GM12878 (cell line): ENCODE measurements at regions not wholly inside any gene's neighbourhood (a gene's known extent, or its start where the extent isn't known, plus 50 kb on each side); places are given as distances from the start of the nearest gene placed in this dataset.

Experiments
- ATAC-seq: fragments of 200-7000 bp; cut with Tn5 transposase; 3 replicates; pipeline ENCODE4 v1.9.1; 2020; ENCODE audit warnings: mild to moderate bottlenecking, moderate library complexity
- BruUV-seq: library from RNA; stranded (reverse); fragments of 400-500 nt; replicated peaks from 2 replicates; lab custom pipeline; 2021; lab: Mats Ljungman, UMichigan
- CTCF ChIA-PET: fragments of 300-600 bp; sonication (Branson Sonifier 250); formaldehyde crosslinking; extraction: SDS; loops from one replicate; lab custom pipeline; 2021; ENCODE audit warnings: inconsistent platforms; lab: Yijun Ruan, JAX
- POLR2A ChIA-PET: fragments of 350-600 bp; formaldehyde crosslinking; extraction: SDS; loops from one replicate; lab custom pipeline; 2021; ENCODE audit warnings: inconsistent platforms; lab: Charles Lee
- RAD21 ChIA-PET: fragments of 300-600 bp; sonication (Branson Sonifier 250); formaldehyde crosslinking; loops from one replicate; lab custom pipeline; 2023; ENCODE audit warnings: antibody characterized with exemption; ENCODE audit not compliant: unreplicated experiment; lab: Charles Lee
- SMC1A ChIA-PET: fragments of 300-600 bp; sonication (Branson Sonifier 250); formaldehyde crosslinking; loops from one replicate; lab custom pipeline; 2023; ENCODE audit not compliant: unreplicated experiment, uncharacterized antibody; lab: Charles Lee
- DNase-seq: peaks from one replicate; pipeline ENCODE4 v3.0.0-alpha.2; 2011; ENCODE audit warnings: low read depth, low spot score
- FAIRE-seq: peaks from 3 replicates; lab custom pipeline; 2011; peaks lifted over from hg19 to GRCh38; lab: Jason Lieb, UNC
- H2AFZ ChIP-seq: 2 replicates; pipeline ENCODE4 v1.6.0; 2011; ENCODE audit warnings: low read depth, low read length, control low read depth; ENCODE audit not compliant: control insufficient read depth
- H3K27ac ChIP-seq: 2 replicates; pipeline ENCODE4 v1.5.1; 2011; ENCODE audit warnings: control low read depth; ENCODE audit not compliant: control insufficient read depth, insufficient read depth
- H3K27me3 ChIP-seq, 2 experiments: replicated peaks in 1 of 2; 2 replicates each; pipeline versions ENCODE4 v1.6.0 to v1.6.1; 2011; ENCODE audit warnings: low read length in 1 of 2; ENCODE audit not compliant: control insufficient read depth in 2 of 2, insufficient read depth in 2 of 2
- H3K36me3 ChIP-seq, 2 experiments: 2 replicates each; pipeline ENCODE4 v1.5.1; 2011; ENCODE audit warnings: low read length in 1 of 2; ENCODE audit not compliant: control insufficient read depth in 2 of 2, insufficient read depth in 2 of 2
- H3K4me1 ChIP-seq: 2 replicates; pipeline ENCODE4 v1.6.1; 2011; ENCODE audit warnings: mild to moderate bottlenecking, low read length, moderate library complexity, mixed read lengths; ENCODE audit not compliant: control insufficient read depth, insufficient read depth
- H3K4me2 ChIP-seq: 2 replicates; pipeline ENCODE4 v1.6.0; 2011; ENCODE audit warnings: control low read depth; ENCODE audit not compliant: control insufficient read depth, insufficient read depth
- H3K4me3 ChIP-seq: fragments of 200-600 bp; sonication (generic); 2 replicates; pipeline ENCODE4 v1.5.1; 2016
- H3K79me2 ChIP-seq: 2 replicates; pipeline ENCODE4 v1.6.0; 2011; ENCODE audit warnings: low read length; ENCODE audit not compliant: control insufficient read depth, insufficient read depth
- H3K9ac ChIP-seq: 2 replicates; pipeline ENCODE4 v1.8.0; 2011; ENCODE audit warnings: low read length, control low read depth, mixed read lengths; ENCODE audit not compliant: control insufficient read depth, insufficient read depth
- H3K9me3 ChIP-seq: replicated peaks from 3 replicates; pipeline ENCODE4 v1.5.1; 2011; ENCODE audit warnings: mild to moderate bottlenecking, low read length; ENCODE audit not compliant: control insufficient read depth, insufficient read depth
- H4K20me1 ChIP-seq: 2 replicates; pipeline ENCODE4 v1.6.0; 2011; ENCODE audit not compliant: control insufficient read depth, insufficient read depth
- ATF2 ChIP-seq: IDR thresholded peaks from 2 replicates; pipeline ENCODE4 v1.6.1; 2012; ENCODE audit warnings: low read length, inconsistent platforms
- CHD1 ChIP-seq: IDR thresholded peaks from 2 replicates; pipeline ENCODE4 v1.6.1; 2012; ENCODE audit warnings: low read depth, low read length, improper control_type of control experiment
- CREB1 ChIP-seq: IDR thresholded peaks from 2 replicates; pipeline ENCODE4 v1.6.1; 2012; ENCODE audit warnings: low read depth, mild to moderate bottlenecking, inconsistent platforms
- GATAD2B ChIP-seq: fragments of 450-650 bp; conservative IDR thresholded peaks from 2 replicates; pipeline ENCODE4 v1.6.1; 2017; ENCODE audit warnings: low read depth, mild to moderate bottlenecking, moderate library complexity
- HDAC6 ChIP-seq: fragments of 200-600 bp; sonication (generic); IDR thresholded peaks from one replicate; pipeline ENCODE4 v1.8.0; 2017; ENCODE audit warnings: antibody characterized with exemption; ENCODE audit not compliant: unreplicated experiment
- MAX ChIP-seq: IDR thresholded peaks from 2 replicates; pipeline ENCODE4 v1.6.1; 2012; ENCODE audit warnings: low read depth, low read length, improper control_type of control experiment
- MYB ChIP-seq: fragments of 150-350 bp; IDR thresholded peaks from 2 replicates; pipeline ENCODE4 v1.6.1; 2014; ENCODE audit warnings: mild to moderate bottlenecking, low read depth, low read length, borderline replicate concordance
- NFIC ChIP-seq: IDR thresholded peaks from 2 replicates; pipeline ENCODE4 v1.6.1; 2012; ENCODE audit warnings: low read depth, mild to moderate bottlenecking, inconsistent platforms, low read length, moderate library complexity
- NR2C2 ChIP-seq: IDR thresholded peaks from 2 replicates; pipeline ENCODE4 v1.6.1; 2011; ENCODE audit warnings: borderline replicate concordance, low read depth; ENCODE audit not compliant: control insufficient read depth, insufficient read length
- PAX5 ChIP-seq: IDR thresholded peaks from 2 replicates; pipeline ENCODE4 v1.6.1; 2011; ENCODE audit warnings: low read depth, low read length, borderline replicate concordance
- PRDM15 ChIP-seq: fragments of 450-650 bp; formaldehyde crosslinking; IDR thresholded peaks from 2 replicates; pipeline ENCODE4 v1.4.0; 2020; ENCODE audit warnings: mild to moderate bottlenecking, moderate library complexity
- SMAD5 ChIP-seq: IDR thresholded peaks from 2 replicates; pipeline ENCODE4 v1.6.1; 2016; ENCODE audit warnings: antibody characterized with exemption, low read depth
- SREBF1 ChIP-seq: IDR thresholded peaks from 2 replicates; pipeline ENCODE4 v1.6.1; 2012; ENCODE audit warnings: mild to moderate bottlenecking, low read length
- STAT1 ChIP-seq: fragments of 450-650 bp; conservative IDR thresholded peaks from 2 replicates; pipeline ENCODE4 v1.6.1; 2014; ENCODE audit warnings: antibody characterized with exemption, mild to moderate bottlenecking
- ZNF274 ChIP-seq: IDR thresholded peaks from one replicate; pipeline ENCODE4 v1.8.0; 2011; ENCODE audit not compliant: insufficient read length, insufficient read depth
- ZNF384 ChIP-seq: IDR thresholded peaks from 2 replicates; pipeline ENCODE4 v1.6.1; 2012; ENCODE audit warnings: low read depth, mild to moderate bottlenecking, low read length, improper control_type of control experiment, borderline replicate concordance
- ZSCAN29 ChIP-seq: fragments of 450-650 bp; IDR thresholded peaks from 2 replicates; pipeline ENCODE4 v1.6.1; 2017; ENCODE audit warnings: mild to moderate bottlenecking, moderate library complexity
- WGBS: methylation state at CpG from one replicate; pipeline ENCODE4 v1.1.6; 2016; ENCODE audit warnings: low lambda C conversion rate; ENCODE audit not compliant: insufficient replicate concordance, insufficient coverage; ENCODE audit errors: missing lambda C conversion rate; 5-methylcytosine and 5-hydroxymethylcytosine counted together
- in situ Hi-C: fragments of 300-500 bp; cut with MboI; formaldehyde crosslinking; loops from 9 replicates; pipeline ENCODE4 v1.14.3; 2018; ENCODE audit warnings: mixed read lengths
- intact Hi-C: fragments of 100-400 bp; cut with micrococcal nuclease; formaldehyde crosslinking; loops from one replicate; pipeline ENCODE4 v1.14.2; 2022; ENCODE audit not compliant: unreplicated experiment

GRCh38 chr10:129018511-129018910 is 448.5 kb upstream of the MGMT start (continued):
- no peak for TF ChIP-seq ATF2

GRCh38 chr10:129020651-129021330 is 446.2 kb upstream of the MGMT start:
- 19% methylated on average over 8 of the region's 8 CpGs for WGBS
- H4K20me1 ChIP-seq = no peaks in the 10 kb centered on the region
- H3K27ac ChIP-seq = no peak overlapping the region
- no peak for DNase-seq
- ChIA-PET CTCF (no interaction called here), SMC1A (no interaction called here), POLR2A (no interaction called here), RAD21 (no interaction called here)
- H3K36me3 ChIP-seq = no peaks in the 10 kb centered on the region
- no peaks in the 10 kb centered on the region; a peak in 1 of 4 replicates for H3K27me3 ChIP-seq
- no TSS peak for BruUV-seq
- no peak for ATAC-seq
- FAIRE-seq = no peak
- intact Hi-C loops (no loop called here), in situ Hi-C loops (no loop called here)
- no peaks in the 10 kb centered on the region for H3K4me1 ChIP-seq
- no peak overlapping the region for H3K4me3 ChIP-seq
- H2AFZ ChIP-seq = no peak overlapping the region
- no peaks in the 10 kb centered on the region for H3K79me2 ChIP-seq
- H3K4me2 ChIP-seq = no peak overlapping the region
- H3K9ac ChIP-seq = no peak overlapping the region
- TF ChIP-seq GATAD2B = no peak
- no peak for TF ChIP-seq CREB1
- TF ChIP-seq ZNF274 = no peak
- no peak for TF ChIP-seq STAT1
- no peak for TF ChIP-seq CHD1
- TF ChIP-seq HDAC6 = no peak
- no peak for TF ChIP-seq MAX
- TF ChIP-seq PRDM15 = no peak
- TF ChIP-seq MYB = no peak
- no peak for TF ChIP-seq NFIC
- no peak for TF ChIP-seq NR2C2
- no peak for TF ChIP-seq PAX5
- no peak for TF ChIP-seq ZSCAN29
- TF ChIP-seq SREBF1 = no peak
- no peak for TF ChIP-seq SMAD5
- TF ChIP-seq ZNF384 = no peak
- TF ChIP-seq, all 136 proteins: peak for 0
- H3K9me3 ChIP-seq = no peaks in the 10 kb centered on the region
